Neuronal stem cell (in vitro differentiated cells): ENCODE measurements at regions not wholly inside any gene's neighbourhood (a gene's known extent, or its start where the extent isn't known, plus 50 kb on each side); places are given as distances from the start of the nearest gene placed in this dataset.
A peak's percentile ranks its signal among the peaks of the same experiment; 100 is the strongest.

Experiments
- DNase-seq: peaks from one replicate; pipeline ENCODE4 v3.0.0-alpha.2; 2013; ENCODE audit warnings: low spot score
- H2AFZ ChIP-seq: one replicate; pipeline ENCODE4 v1.6.1; 2013; ENCODE audit warnings: mild to moderate bottlenecking, low read length, inconsistent platforms
- H2AK5ac ChIP-seq: 2 replicates; pipeline ENCODE4 v1.6.1; 2013; ENCODE audit warnings: low read depth, mild to moderate bottlenecking, inconsistent platforms, low read length, moderate library complexity, mixed read lengths
- H2BK120ac ChIP-seq: 2 replicates; pipeline ENCODE4 v1.6.1; 2013; ENCODE audit warnings: low read depth, mild to moderate bottlenecking, inconsistent platforms, low read length, moderate library complexity, mixed read lengths
- H2BK12ac ChIP-seq: one replicate; pipeline ENCODE4 v1.6.1; 2013; ENCODE audit warnings: low read length, inconsistent platforms
- H2BK15ac ChIP-seq: 2 replicates; pipeline ENCODE4 v1.6.1; 2013; ENCODE audit warnings: mild to moderate bottlenecking, low read length, inconsistent platforms, mixed read lengths
- H2BK5ac ChIP-seq: one replicate; pipeline ENCODE4 v1.6.1; 2013; ENCODE audit warnings: inconsistent platforms, mild to moderate bottlenecking, low read length, moderate library complexity
- H3K14ac ChIP-seq: one replicate; pipeline ENCODE4 v1.6.1; 2013; ENCODE audit warnings: low read length, inconsistent platforms
- H3K18ac ChIP-seq: 2 replicates; pipeline ENCODE4 v1.6.1; 2013; ENCODE audit warnings: low read length, inconsistent platforms
- H3K23ac ChIP-seq: 2 replicates; pipeline ENCODE4 v1.6.1; 2013; ENCODE audit warnings: low read depth, mild to moderate bottlenecking, mixed read lengths, low read length, inconsistent platforms; ENCODE audit not compliant: poor library complexity
- H3K27ac ChIP-seq: replicated peaks from 3 replicates; pipeline ENCODE4 v1.5.1; 2013; ENCODE audit warnings: low read length, inconsistent platforms
- H3K27me3 ChIP-seq, 3 experiments: 2 replicates each; pipeline ENCODE4 v1.6.1; 2013; ENCODE audit warnings: low read length in 3 of 3, mild to moderate bottlenecking in 2 of 3, inconsistent platforms in 1 of 3, low read depth in 1 of 3, mixed read lengths in 1 of 3, moderate library complexity in 1 of 3; ENCODE audit not compliant: control insufficient read depth in 3 of 3, insufficient read depth in 3 of 3
- H3K36me3 ChIP-seq, 2 donors: replicated peaks in 1 of 2; 2 replicates each; pipeline ENCODE4 v1.6.1; 2013; ENCODE audit warnings: low read length in 2 of 2; ENCODE audit not compliant: control insufficient read depth in 2 of 2, insufficient read depth in 2 of 2
- H3K4ac ChIP-seq: 2 replicates; pipeline ENCODE4 v1.6.1; 2013; ENCODE audit warnings: inconsistent platforms, mild to moderate bottlenecking, low read length, moderate library complexity
- H3K4me1 ChIP-seq, 2 donors: 1 replicate in 1 of 2; 2 replicates in 1 of 2; pipeline ENCODE4 v1.6.1; 2013; ENCODE audit warnings: low read length in 2 of 2, low read depth in 1 of 2; ENCODE audit not compliant: control insufficient read depth in 2 of 2, insufficient read depth in 1 of 2
- H3K4me2 ChIP-seq: one replicate; pipeline ENCODE4 v1.6.1; 2013; ENCODE audit warnings: mild to moderate bottlenecking, low read length, inconsistent platforms; ENCODE audit not compliant: insufficient read depth, poor library complexity, severe bottlenecking
- H3K4me3 ChIP-seq, 2 donors: 2 replicates each; pipeline ENCODE4 v1.5.1; 2013; ENCODE audit warnings: low read length in 2 of 2, mild to moderate bottlenecking in 2 of 2, inconsistent platforms in 1 of 2, moderate library complexity in 1 of 2
- H3K79me1 ChIP-seq: one replicate; pipeline ENCODE4 v1.6.1; 2013; ENCODE audit warnings: low read depth, mild to moderate bottlenecking, inconsistent platforms, low read length, moderate library complexity
- H3K9ac ChIP-seq: one replicate; pipeline ENCODE4 v1.6.1; 2013; ENCODE audit warnings: mild to moderate bottlenecking, low read depth, low read length, inconsistent platforms; ENCODE audit not compliant: poor library complexity
- H3K9me3 ChIP-seq, 2 donors: replicated peaks in 1 of 2; 2 replicates each; pipeline versions ENCODE3 to v1.6.1; 2013; ENCODE audit warnings: low read length in 2 of 2, mild to moderate bottlenecking in 2 of 2, inconsistent platforms in 1 of 2, low read depth in 1 of 2, mixed read lengths in 1 of 2, moderate library complexity in 1 of 2; ENCODE audit not compliant: control insufficient read depth in 2 of 2, insufficient read depth in 1 of 2
- H4K8ac ChIP-seq: one replicate; pipeline ENCODE4 v1.6.1; 2013; ENCODE audit warnings: low read depth, mild to moderate bottlenecking, inconsistent platforms, low read length, moderate library complexity
- H4K91ac ChIP-seq: one replicate; pipeline ENCODE4 v1.6.1; 2013; ENCODE audit warnings: low read length, low read depth, mild to moderate bottlenecking, inconsistent platforms; ENCODE audit not compliant: poor library complexity
- WGBS, 2 donors: extraction: QIAGEN DNeasy Blood & Tissue Kit; methylation state at CpG; one replicate each; pipeline ENCODE4 v1.1.7; 2013; ENCODE audit warnings: missing lambda C conversion rate in 2 of 2, mixed read lengths in 1 of 2; ENCODE audit not compliant: insufficient read length in 2 of 2, insufficient replicate concordance in 1 of 2; ENCODE audit errors: extremely low coverage in 2 of 2; 5-methylcytosine and 5-hydroxymethylcytosine counted together

GRCh38 chr3:194009892-194010533 is 125.9 kb upstream of the HES1 start:
- H3K14ac ChIP-seq = no peak overlapping the region
- H3K36me3 ChIP-seq = no peaks in the 10 kb centered on the region
- no peak overlapping the region for H3K4ac ChIP-seq
- no peak overlapping the region for H3K9ac ChIP-seq
- H3K27ac ChIP-seq = no peak overlapping the region
- H2BK15ac ChIP-seq = peak overlapping the region; percentile 14
- peak overlapping the region; percentile 48 for H2AK5ac ChIP-seq
- no peak overlapping the region for H3K4me3 ChIP-seq
- H4K91ac ChIP-seq = no peak overlapping the region
- H2AFZ ChIP-seq = no peak overlapping the region
- H2BK5ac ChIP-seq = no peak overlapping the region
- H3K18ac ChIP-seq = peak overlapping the region; percentile 11
- H3K4me2 ChIP-seq = no peak overlapping the region
- no peak overlapping the region for H3K23ac ChIP-seq
- H4K8ac ChIP-seq = no peak overlapping the region
- H2BK120ac ChIP-seq = no peak overlapping the region
- no peaks in the 10 kb centered on the region for H3K9me3 ChIP-seq
- no peak for DNase-seq
- peaks cover 2 to 3% of the 10 kb centered on the region in 2 donors for H3K4me1 ChIP-seq
- no peak overlapping the region for H2BK12ac ChIP-seq
- no CpG with 5 or more reads among the region's 4 CpGs for WGBS, 2 donors
- H3K27me3 ChIP-seq = no peaks in the 10 kb centered on the region
- H3K79me1 ChIP-seq = no peaks in the 10 kb centered on the region

GRCh38 chr3:194011807-194012206 is 124.1 kb upstream of the HES1 start:
- Histone ChIP-seq H2AK5ac (no peak overlapping the region), H3K4me3 (no peak overlapping the region), H3K23ac (no peak overlapping the region), H4K91ac (no peak overlapping the region), H2BK15ac (no peak overlapping the region), H3K27ac (no peak overlapping the region), H3K9ac (no peak overlapping the region), H2BK12ac (no peak overlapping the region), H4K8ac (no peak overlapping the region), H3K36me3 (no peaks in the 10 kb centered on the region), H2BK120ac (no peak overlapping the region), H3K4ac (no peak overlapping the region), H3K4me2 (no peak overlapping the region), H2AFZ (no peak overlapping the region), H3K18ac (no peak overlapping the region), H3K27me3 (no peaks in the 10 kb centered on the region), H2BK5ac (no peak overlapping the region), H3K4me1 (peaks cover 2 to 3% of the 10 kb centered on the region in 2 donors), H3K9me3 (no peaks in the 10 kb centered on the region), H3K14ac (no peak overlapping the region), H3K79me1 (no peaks in the 10 kb centered on the region)
- no CpG with 5 or more reads among the region's 3 CpGs for WGBS, 2 donors
- no peak for DNase-seq

GRCh38 chr3:194013928-194014327 is 122.0 kb upstream of the HES1 start:
- Histone ChIP-seq H2AFZ (no peak overlapping the region), H3K14ac (no peak overlapping the region), H3K4ac (no peak overlapping the region), H3K4me1 (peaks cover 2% of the 10 kb centered on the region in 2 donors), H3K4me2 (no peak overlapping the region), H3K79me1 (no peaks in the 10 kb centered on the region), H3K9ac (no peak overlapping the region), H2BK120ac (no peak overlapping the region), H3K23ac (no peak overlapping the region), H2BK15ac (no peak overlapping the region), H2AK5ac (no peak overlapping the region), H3K36me3 (no peaks in the 10 kb centered on the region), H3K27ac (no peak overlapping the region), H4K8ac (no peak overlapping the region), H2BK5ac (no peak overlapping the region), H2BK12ac (no peak overlapping the region), H3K27me3 (no peaks in the 10 kb centered on the region), H3K4me3 (no peak overlapping the region), H3K9me3 (no peaks in the 10 kb centered on the region), H3K18ac (no peak overlapping the region), H4K91ac (no peak overlapping the region)
- WGBS, 2 donors = no CpG with 5 or more reads among the region's 4 CpGs
- DNase-seq = no peak

DNA sequence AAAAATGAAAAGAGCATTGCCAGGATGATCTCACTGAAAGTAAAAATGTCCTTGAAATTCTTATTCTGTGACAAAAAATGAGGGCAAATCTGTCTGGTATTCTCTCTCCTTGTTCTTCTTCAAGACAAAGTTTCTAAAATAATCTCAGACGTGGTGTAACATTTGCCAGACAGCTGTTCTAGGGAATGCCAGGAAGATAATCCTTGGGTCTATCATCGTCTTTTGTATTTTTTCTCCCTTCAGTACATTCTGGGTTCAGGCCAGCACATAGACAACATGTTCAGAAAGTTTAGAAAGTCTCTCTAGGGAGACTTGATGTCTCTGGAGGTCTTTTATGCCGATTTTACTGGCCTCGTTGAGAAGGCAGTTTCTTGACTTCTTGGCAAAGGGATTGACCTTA is 121.2 kb upstream of the HES1 start:
- Histone ChIP-seq H3K18ac (no peak overlapping the region), H3K79me1 (no peaks in the 10 kb centered on the region), H3K14ac (no peak overlapping the region), H3K4ac (no peak overlapping the region), H2AFZ (no peak overlapping the region), H2BK120ac (no peak overlapping the region), H4K8ac (no peak overlapping the region), H3K36me3 (no peaks in the 10 kb centered on the region), H4K91ac (no peak overlapping the region), H3K23ac (no peak overlapping the region), H3K4me3 (no peak overlapping the region), H2AK5ac (no peak overlapping the region), H3K27me3 (no peaks in the 10 kb centered on the region), H3K9ac (no peak overlapping the region), H2BK12ac (no peak overlapping the region), H3K27ac (no peak overlapping the region), H2BK5ac (no peak overlapping the region), H3K9me3 (no peaks in the 10 kb centered on the region), H2BK15ac (no peak overlapping the region), H3K4me1 (peaks cover 4% of the 10 kb centered on the region in 2 donors), H3K4me2 (no peak overlapping the region)
- no peak for DNase-seq
- WGBS, 2 donors = no CpG with 5 or more reads among the region's 4 CpGs
